Adrenal gland (tissue), 5 donors: ENCODE measurements at regions not wholly inside any gene's neighbourhood (a gene's known extent, or its start where the extent isn't known, plus 50 kb on each side); places are given as distances from the start of the nearest gene placed in this dataset.

Experiments
- POLR2A ChIP-seq, 2 donors: fragments of 450-650 bp; IDR thresholded peaks; one replicate each; pipeline ENCODE4 v1.6.1; 2017; ENCODE audit warnings: antibody characterized with exemption in 2 of 2, mild to moderate bottlenecking in 2 of 2, moderate library complexity in 1 of 2
- TF ChIP-seq, protein P1 (sequence below), 6 experiments: fragments of 450-650 bp in 4 of 6; fragments of 200-600 bp in 2 of 6; sonication (generic) in 1 of 6; IDR thresholded peaks; 1 replicate in 5 of 6; 2 replicates in 1 of 6; pipeline versions ENCODE4 v1.5.1 to v1.8.0; 2016 to 2021; ENCODE audit warnings: antibody characterized with exemption in 6 of 6, mild to moderate bottlenecking in 2 of 6, moderate library complexity in 1 of 6
- donor health status: DM: no; HTN: no; CAD: no.

DNA sequence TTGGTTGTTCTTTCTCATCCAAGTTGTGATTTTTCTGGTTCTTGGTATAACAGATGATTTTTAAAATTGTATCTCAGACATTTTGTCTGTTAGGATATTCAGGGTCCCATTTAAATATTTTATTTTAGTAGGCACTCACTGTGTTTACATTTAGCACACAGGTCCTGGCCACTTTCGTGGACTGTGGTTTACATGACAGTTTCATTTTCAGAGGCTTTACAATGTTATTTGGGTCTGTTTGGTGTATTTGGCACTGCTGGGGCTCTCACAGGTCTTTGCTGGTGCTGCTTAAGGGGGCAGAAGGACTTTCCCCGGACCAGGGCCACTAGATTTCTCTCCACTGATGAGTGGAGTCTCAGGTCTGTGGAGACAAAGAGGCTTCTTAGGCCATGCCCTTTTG is 75.5 kb upstream of the TGM3 start:
- TF ChIP-seq, protein P1, sequence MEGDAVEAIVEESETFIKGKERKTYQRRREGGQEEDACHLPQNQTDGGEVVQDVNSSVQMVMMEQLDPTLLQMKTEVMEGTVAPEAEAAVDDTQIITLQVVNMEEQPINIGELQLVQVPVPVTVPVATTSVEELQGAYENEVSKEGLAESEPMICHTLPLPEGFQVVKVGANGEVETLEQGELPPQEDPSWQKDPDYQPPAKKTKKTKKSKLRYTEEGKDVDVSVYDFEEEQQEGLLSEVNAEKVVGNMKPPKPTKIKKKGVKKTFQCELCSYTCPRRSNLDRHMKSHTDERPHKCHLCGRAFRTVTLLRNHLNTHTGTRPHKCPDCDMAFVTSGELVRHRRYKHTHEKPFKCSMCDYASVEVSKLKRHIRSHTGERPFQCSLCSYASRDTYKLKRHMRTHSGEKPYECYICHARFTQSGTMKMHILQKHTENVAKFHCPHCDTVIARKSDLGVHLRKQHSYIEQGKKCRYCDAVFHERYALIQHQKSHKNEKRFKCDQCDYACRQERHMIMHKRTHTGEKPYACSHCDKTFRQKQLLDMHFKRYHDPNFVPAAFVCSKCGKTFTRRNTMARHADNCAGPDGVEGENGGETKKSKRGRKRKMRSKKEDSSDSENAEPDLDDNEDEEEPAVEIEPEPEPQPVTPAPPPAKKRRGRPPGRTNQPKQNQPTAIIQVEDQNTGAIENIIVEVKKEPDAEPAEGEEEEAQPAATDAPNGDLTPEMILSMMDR (IDR thresholded peaks at IDR 0.05), result no peak
- TF ChIP-seq POLR2A (IDR thresholded peaks at IDR 0.05), result no peak
